Panc1 (cell line): ENCODE measurements at regions not wholly inside any gene's neighbourhood (a gene's known extent, or its start where the extent isn't known, plus 50 kb on each side); places are given as distances from the start of the nearest gene placed in this dataset.
"Not testable (repeated sequence)": the region's sequence is repeated elsewhere in the genome, so short reads cannot be mapped to it uniquely, and the experiment has no call there.

Experiments
- ATAC-seq: fragments of 200-7000 bp; cut with Tn5 transposase; 2 replicates; pipeline ENCODE4 v1.9.1; 2020; ENCODE audit warnings: mild to moderate bottlenecking, moderate library complexity
- BruUV-seq: library from RNA; stranded (reverse); fragments of 400-500 nt; replicated peaks from 2 replicates; lab custom pipeline; 2021; lab: Mats Ljungman, UMichigan
- CTCF ChIA-PET: fragments of 300-600 bp; sonication (Branson Sonifier 250); formaldehyde crosslinking; loops from one replicate; lab custom pipeline; 2022; ENCODE audit warnings: antibody characterized with exemption; lab: Charles Lee
- POLR2A ChIA-PET: fragments of 300-600 bp; sonication (Branson Sonifier 250); formaldehyde crosslinking; loops from one replicate; lab custom pipeline; 2022; ENCODE audit warnings: antibody characterized with exemption; lab: Charles Lee
- DNase-seq: peaks from one replicate; pipeline ENCODE4 v3.0.0-alpha.2; 2010; ENCODE audit warnings: low read depth, low spot score
- H3K27ac ChIP-seq: 2 replicates; pipeline ENCODE4 v1.5.1; 2011; ENCODE audit warnings: mild to moderate bottlenecking, low read length, inconsistent platforms
- H3K27me3 ChIP-seq: fragments of 200-500 bp; sonication (Bioruptor generic); 2 replicates; pipeline ENCODE4 v1.6.0; 2014; ENCODE audit warnings: low read length, inconsistent platforms; ENCODE audit not compliant: control insufficient read depth, insufficient read depth
- H3K36me3 ChIP-seq: fragments of 200-500 bp; sonication (Bioruptor generic); 2 replicates; pipeline ENCODE4 v1.5.1; 2014; ENCODE audit warnings: inconsistent platforms, mild to moderate bottlenecking, low read length, moderate library complexity; ENCODE audit not compliant: control insufficient read depth, insufficient read depth
- H3K4me1 ChIP-seq: 2 replicates; pipeline ENCODE4 v1.5.1; 2011; ENCODE audit warnings: inconsistent platforms, mild to moderate bottlenecking, low read length, moderate library complexity; ENCODE audit not compliant: control insufficient read depth, insufficient read depth
- H3K4me3 ChIP-seq, 2 experiments: 2 replicates each; pipeline ENCODE4 v1.5.1; 2011 to 2012; ENCODE audit warnings: low read depth in 2 of 2, low read length in 2 of 2, mild to moderate bottlenecking in 2 of 2, inconsistent platforms in 1 of 2, moderate library complexity in 1 of 2
- H3K9me3 ChIP-seq: fragments of 200-500 bp; sonication (Bioruptor generic); 2 replicates; pipeline ENCODE4 v1.5.1; 2014; ENCODE audit warnings: low read depth, mild to moderate bottlenecking, inconsistent platforms, low read length, moderate library complexity; ENCODE audit not compliant: control insufficient read depth, insufficient read depth
- CTCF ChIP-seq: fragments of 450-650 bp; IDR thresholded peaks from 2 replicates; pipeline ENCODE4 v1.5.1; 2017; ENCODE audit warnings: mild to moderate bottlenecking
- POLR2AphosphoS5 ChIP-seq: IDR thresholded peaks from 2 replicates; pipeline ENCODE4 v1.6.1; 2012; ENCODE audit warnings: mild to moderate bottlenecking, low read depth, low read length, moderate library complexity
- REST ChIP-seq, 2 experiments: IDR thresholded peaks; 2 replicates each; pipeline ENCODE4 v1.6.1; 2011 to 2012; ENCODE audit warnings: low read depth in 2 of 2, control low read depth in 1 of 2, low read length in 1 of 2, mild to moderate bottlenecking in 1 of 2, moderate library complexity in 1 of 2; ENCODE audit not compliant: insufficient read depth in 1 of 2
- SIN3A ChIP-seq: IDR thresholded peaks from 2 replicates; pipeline ENCODE4 v1.6.1; 2012; ENCODE audit warnings: low read depth, mild to moderate bottlenecking, low read length, moderate library complexity, borderline replicate concordance; ENCODE audit not compliant: insufficient read depth
- TCF7L2 ChIP-seq: IDR thresholded peaks from 2 replicates; pipeline ENCODE4 v1.6.1; 2011; ENCODE audit warnings: mild to moderate bottlenecking, low read depth, low read length, inconsistent platforms
- in situ Hi-C: cut with HindIII; loops from 2 replicates; pipeline ENCODE4 v1.10.0; 2016; ENCODE audit warnings: low sequenced_read_pairs, low pct_unique_long_range_greater_than_20kb
- intact Hi-C: fragments of 100-400 bp; cut with micrococcal nuclease; formaldehyde crosslinking; loops from one replicate; pipeline ENCODE4 v1.10.0; 2022; ENCODE audit not compliant: unreplicated experiment

- H3K27me3 ChIP-seq, result no peaks in the 10 kb centered on the region
- intact Hi-C loops (no loop called here), in situ Hi-C loops (no loop called here)
- no peak overlapping the region for H3K4me3 ChIP-seq
- ATAC-seq, result no peak
- POLR2A ChIA-PET, result no interaction called here
- DNase-seq, result no peak
- H3K27ac ChIP-seq, result no peak overlapping the region
- H3K36me3 ChIP-seq, result no peaks in the 10 kb centered on the region
- no peaks in the 10 kb centered on the region for H3K9me3 ChIP-seq
- BruUV-seq, result no TSS peak
- no peak for TF ChIP-seq REST (IDR thresholded peaks at IDR 0.05; ENCODE audit: insufficient read depth in 1 of 2, low read depth in 2 of 2, low read length in 1 of 2)
- CTCF ChIA-PET, result no interaction called here
- no peaks in the 10 kb centered on the region for H3K4me1 ChIP-seq
Observed at GRCh38 chr10:16016688-16017087, 156.4 kb upstream of the MINDY3 start.

GRCh38 chr10:16020836-16021235 lies 160.5 kb upstream of the MINDY3 start:
- intact Hi-C loops (no loop called here), in situ Hi-C loops (no loop called here)
- Histone ChIP-seq H3K4me1 (no peaks in the 10 kb centered on the region), H3K36me3 (no peaks in the 10 kb centered on the region), H3K4me3 (no peak overlapping the region), H3K27ac (no peak overlapping the region), H3K9me3 (no peaks in the 10 kb centered on the region), H3K27me3 (no peaks in the 10 kb centered on the region)
- ATAC-seq (no peak), DNase-seq (no peak)
- ChIA-PET POLR2A (no interaction called here), CTCF (no interaction called here)
- BruUV-seq, result no TSS peak
- TF ChIP-seq TCF7L2, result no peak
- no peak for TF ChIP-seq SIN3A
- TF ChIP-seq CTCF, result no peak
- TF ChIP-seq POLR2AphosphoS5, result no peak
- no peak for TF ChIP-seq REST (IDR thresholded peaks at IDR 0.05; ENCODE audit: insufficient read depth in 1 of 2, low read depth in 2 of 2, low read length in 1 of 2)

- H3K27ac ChIP-seq, H3K36me3 ChIP-seq, H3K9me3 ChIP-seq, BruUV-seq, DNase-seq, in situ Hi-C loops, H3K4me3 ChIP-seq, H3K4me1 ChIP-seq, H3K27me3 ChIP-seq, CTCF ChIA-PET, intact Hi-C loops, ATAC-seq: not testable (repeated sequence)
- POLR2A ChIA-PET, result interaction anchor here (0.5 kb wide), 1 partner anchor 61 kb away, joined by 3 read pairs; no protein-coding TSS in a partner anchor
Observed at GRCh38 chr10:16026832-16027231, 166.5 kb upstream of the MINDY3 start.
